K562 (cell line): ENCODE measurements at regions not wholly inside any gene's neighbourhood (a gene's known extent, or its start where the extent isn't known, plus 50 kb on each side); places are given as distances from the start of the nearest gene placed in this dataset.

Experiments used
- ATAC-seq: fragments of 200-7000 bp; cut with Tn5 transposase; 3 replicates; pipeline ENCODE4 v1.9.1; 2020; ENCODE audit warnings: moderate library complexity
- BruUV-seq: library from RNA; stranded (reverse); fragments of 400-500 nt; replicated peaks from 2 replicates; lab custom pipeline; 2021; lab: Mats Ljungman, UMichigan
- CTCF ChIA-PET: fragments of 300-600 bp; formaldehyde crosslinking; extraction: SDS; loops from one replicate; lab custom pipeline; 2021; ENCODE audit warnings: low intra/inter-chr PET ratio; lab: Yijun Ruan, JAX
- POLR2A ChIA-PET: fragments of 300-600, 350-650 bp; sonication (Branson Sonifier 250); formaldehyde crosslinking; extraction: SDS; loops from one replicate; lab custom pipeline; 2021; ENCODE audit warnings: antibody characterized with exemption, inconsistent platforms; lab: Yijun Ruan, JAX
- DNase-seq, 4 experiments: peaks; one replicate each; pipeline versions ENCODE4 v3.0.0 to v3.0.0-alpha.2; 2011 to 2018; ENCODE audit warnings: low spot score in 3 of 4, mixed read lengths in 3 of 4; ENCODE audit errors: extremely low read depth in 1 of 4
- FAIRE-seq: peaks from 2 replicates; lab custom pipeline; 2011; peaks lifted over from hg19 to GRCh38; lab: Jason Lieb, UNC
- H2AFZ ChIP-seq: 2 replicates; pipeline ENCODE4 v1.6.0; 2011; ENCODE audit warnings: low read depth, low read length, control low read depth, inconsistent platforms
- H3K27ac ChIP-seq: fragments of 200-600 bp; 3 replicates; pipeline ENCODE4 v1.8.0; 2011; ENCODE audit warnings: low read depth, mild to moderate bottlenecking, control low read depth, inconsistent platforms, low read length, moderate library complexity, mixed read lengths; ENCODE audit errors: extremely low read depth
- H3K27me3 ChIP-seq, 2 experiments: fragments of 300-600 bp in 1 of 2; 2 replicates in 1 of 2; 3 replicates in 1 of 2; pipeline versions ENCODE4 v1.6.0 to v1.8.0; 2011; ENCODE audit warnings: inconsistent platforms in 2 of 2, low read length in 2 of 2, mild to moderate bottlenecking in 1 of 2, mixed read lengths in 1 of 2, moderate library complexity in 1 of 2; ENCODE audit not compliant: control insufficient read depth in 2 of 2, insufficient read depth in 2 of 2
- H3K36me3 ChIP-seq: fragments of 300-600 bp; 3 replicates; pipeline ENCODE4 v1.8.0; 2011; ENCODE audit warnings: mild to moderate bottlenecking, low read length, inconsistent platforms; ENCODE audit not compliant: control insufficient read depth, insufficient read depth
- H3K4me1 ChIP-seq, 2 experiments: fragments of 200-600 bp in 1 of 2; replicated peaks in 1 of 2; 2 replicates in 1 of 2; 3 replicates in 1 of 2; pipeline versions ENCODE4 v1.5.1 to v1.8.0; 2011; ENCODE audit warnings: inconsistent platforms in 2 of 2, low read length in 2 of 2, mild to moderate bottlenecking in 1 of 2, mixed read lengths in 1 of 2, moderate library complexity in 1 of 2; ENCODE audit not compliant: control insufficient read depth in 2 of 2, insufficient read depth in 2 of 2
- H3K4me2 ChIP-seq: 2 replicates; pipeline ENCODE4 v1.6.1; 2011; ENCODE audit warnings: low read length, control low read depth, inconsistent platforms, mixed read lengths; ENCODE audit not compliant: insufficient read depth
- H3K4me3 ChIP-seq: fragments of 200-600 bp; sonication (generic), shearing (Covaris generic); 2 replicates; pipeline ENCODE4 v1.5.1; 2016; ENCODE audit warnings: control low read depth, inconsistent platforms
- H3K79me2 ChIP-seq: fragments of 200-600 bp; 3 replicates; pipeline ENCODE4 v1.8.0; 2011; ENCODE audit warnings: low read length, inconsistent platforms; ENCODE audit not compliant: control insufficient read depth, insufficient read depth
- H3K9ac ChIP-seq, 2 experiments: 2 replicates each; pipeline versions ENCODE4 v1.6.0 to v1.6.1; 2011; ENCODE audit warnings: low read depth in 2 of 2, low read length in 2 of 2, control low read depth in 1 of 2, inconsistent platforms in 1 of 2, mild to moderate bottlenecking in 1 of 2, mixed read lengths in 1 of 2; ENCODE audit not compliant: insufficient read depth in 1 of 2
- H3K9me1 ChIP-seq: one replicate; pipeline ENCODE4 v1.6.0; 2011; ENCODE audit warnings: inconsistent platforms, mild to moderate bottlenecking, low read length, moderate library complexity; ENCODE audit not compliant: control insufficient read depth, insufficient read depth
- H3K9me3 ChIP-seq: replicated peaks from 2 replicates; pipeline ENCODE4 v1.5.1; 2011; ENCODE audit warnings: low read depth, low read length, inconsistent platforms; ENCODE audit not compliant: control insufficient read depth, insufficient read depth
- H4K20me1 ChIP-seq: replicated peaks from 2 replicates; pipeline ENCODE4 v1.6.1; 2011; ENCODE audit warnings: low read length, inconsistent platforms, mixed read lengths; ENCODE audit not compliant: control insufficient read depth, insufficient read depth
- ARID3B ChIP-seq: fragments of 250-450 bp; sonication (Bioruptor Pico); IDR thresholded peaks from 2 replicates; pipeline ENCODE4 v1.4.0; 2020; ENCODE audit warnings: borderline replicate concordance
- CSDE1 ChIP-seq, 2 experiments: fragments of 450-650 bp; IDR thresholded peaks; 2 replicates each; pipeline ENCODE4 v1.6.1; 2016; ENCODE audit warnings: mild to moderate bottlenecking in 1 of 2
- HNRNPUL1 ChIP-seq: fragments of 200-400 bp; formaldehyde crosslinking; IDR thresholded peaks from 2 replicates; pipeline ENCODE4 v1.6.1; 2017; ENCODE audit warnings: low read length
- MTA2 ChIP-seq: fragments of 450-650 bp; IDR thresholded peaks from 2 replicates; pipeline ENCODE4 v1.6.1; 2016; ENCODE audit warnings: low read depth
- UBTF ChIP-seq, 2 experiments: IDR thresholded peaks; 2 replicates each; pipeline ENCODE4 v1.6.1; 2012; ENCODE audit warnings: improper control_type of control experiment in 2 of 2, low read depth in 2 of 2, low read length in 2 of 2, borderline replicate concordance in 1 of 2
- ZNF165 ChIP-seq: fragments of 250-450 bp; sonication (Bioruptor Pico); IDR thresholded peaks from 2 replicates; pipeline ENCODE4 v1.4.0; 2020; ENCODE audit warnings: borderline replicate concordance
- ZNF431 ChIP-seq: sonication (generic); formaldehyde crosslinking; IDR thresholded peaks from 2 replicates; pipeline ENCODE4 v1.8.0; 2022; ENCODE audit warnings: mild to moderate bottlenecking, missing genetic modification reagents
- ZNF445 ChIP-seq: fragments of 250-450 bp; sonication (Bioruptor Pico); IDR thresholded peaks from 2 replicates; pipeline ENCODE4 v1.4.0; 2020; ENCODE audit warnings: low read depth, mild to moderate bottlenecking, moderate library complexity
- WGBS: fragments of 100-300 bp; shearing (Covaris generic); methylation state at CpG from one replicate; pipeline ENCODE4 v1.1.6; 2016; ENCODE audit warnings: low coverage, mixed read lengths; ENCODE audit not compliant: insufficient coverage; ENCODE audit errors: missing lambda C conversion rate; 5-methylcytosine and 5-hydroxymethylcytosine counted together
- in situ Hi-C: fragments of 300-500 bp; cut with MboI; formaldehyde crosslinking; loops from 4 replicates; pipeline ENCODE4 v1.15.0; 2018; ENCODE audit warnings: inconsistent platforms, mixed read lengths
- intact Hi-C: fragments of 100-400 bp; cut with micrococcal nuclease; formaldehyde crosslinking; loops from 2 replicates; pipeline ENCODE4 v1.14.2; 2022
- TF ChIP-seq, protein P1 (sequence below): fragments of 450-650 bp; formaldehyde crosslinking; IDR thresholded peaks from 2 replicates; pipeline ENCODE4 v1.4.0; 2020; ENCODE audit warnings: mild to moderate bottlenecking, moderate library complexity
- TF ChIP-seq, protein P2 (sequence below): sonication (generic); formaldehyde crosslinking; IDR thresholded peaks from 2 replicates; pipeline ENCODE4 v1.8.0; 2022; ENCODE audit warnings: missing genetic modification reagents, mild to moderate bottlenecking, borderline replicate concordance
- TF ChIP-seq, protein P3 (sequence below): fragments of 450-650 bp; formaldehyde crosslinking; IDR thresholded peaks from 2 replicates; pipeline ENCODE4 v1.4.0; 2022; ENCODE audit warnings: missing genetic modification characterization

DNA sequence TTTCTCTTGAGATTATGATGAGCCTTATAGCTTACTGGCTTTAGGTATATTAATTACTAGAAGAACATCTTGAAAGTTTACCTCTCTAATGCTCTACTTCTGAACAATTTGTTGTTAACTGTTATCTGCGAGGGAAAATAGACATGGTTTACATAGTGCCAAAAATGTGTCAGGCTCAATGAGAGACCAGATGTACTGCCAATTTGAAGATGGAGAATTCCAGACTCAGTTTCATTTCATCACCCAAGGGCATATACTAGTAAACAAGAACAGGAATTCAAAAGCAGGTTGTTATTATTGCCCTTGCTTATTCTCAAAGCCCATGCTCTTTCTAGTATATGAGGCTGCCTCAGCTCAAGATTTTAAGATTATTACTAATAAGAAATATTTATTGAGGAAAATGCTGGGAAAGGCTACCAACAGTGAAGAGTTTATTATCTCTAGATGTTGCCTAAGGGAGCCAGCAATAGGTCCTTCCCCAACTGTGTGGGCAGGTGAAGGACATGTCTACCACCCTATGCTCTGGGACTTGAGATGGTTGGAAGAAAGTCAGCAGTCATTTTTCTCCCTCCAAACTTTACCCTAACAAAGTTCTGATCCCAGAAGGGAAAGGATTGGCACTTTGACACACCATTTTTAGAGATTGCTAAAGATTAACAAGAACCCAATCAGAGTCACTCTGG, 792.7 kb downstream of the METTL4 start (continued):
- no peak for TF ChIP-seq HNRNPUL1
- TF ChIP-seq, protein P1, sequence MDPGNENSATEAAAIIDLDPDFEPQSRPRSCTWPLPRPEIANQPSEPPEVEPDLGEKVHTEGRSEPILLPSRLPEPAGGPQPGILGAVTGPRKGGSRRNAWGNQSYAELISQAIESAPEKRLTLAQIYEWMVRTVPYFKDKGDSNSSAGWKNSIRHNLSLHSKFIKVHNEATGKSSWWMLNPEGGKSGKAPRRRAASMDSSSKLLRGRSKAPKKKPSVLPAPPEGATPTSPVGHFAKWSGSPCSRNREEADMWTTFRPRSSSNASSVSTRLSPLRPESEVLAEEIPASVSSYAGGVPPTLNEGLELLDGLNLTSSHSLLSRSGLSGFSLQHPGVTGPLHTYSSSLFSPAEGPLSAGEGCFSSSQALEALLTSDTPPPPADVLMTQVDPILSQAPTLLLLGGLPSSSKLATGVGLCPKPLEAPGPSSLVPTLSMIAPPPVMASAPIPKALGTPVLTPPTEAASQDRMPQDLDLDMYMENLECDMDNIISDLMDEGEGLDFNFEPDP (CRISPR knock-in tag) = no peak
- TF ChIP-seq, all 486 proteins: peak for 0

GRCh38 chr18:1779587-1779986, 791.7 kb downstream of the METTL4 start:
- ChIA-PET CTCF (no interaction called here), POLR2A (interaction anchor here (0.5 kb wide), 1 partner anchor 8 kb away, joined by 4 read pairs; no protein-coding TSS in a partner anchor)
- intact Hi-C loops = no loop called here
- H3K79me2 ChIP-seq = no peaks in the 10 kb centered on the region
- H3K4me3 ChIP-seq = no peak overlapping the region
- no peak overlapping the region for H3K9ac ChIP-seq
- no TSS peak for BruUV-seq
- ATAC-seq (no peak), FAIRE-seq (no peak), DNase-seq (no peak)
- no peaks in the 10 kb centered on the region for H3K4me1 ChIP-seq
- no peaks in the 10 kb centered on the region for H3K9me1 ChIP-seq
- H3K36me3 ChIP-seq = no peaks in the 10 kb centered on the region
- 2% methylated on average over 3 of the region's 3 CpGs for WGBS
- no peaks in the 10 kb centered on the region for H3K9me3 ChIP-seq
- H3K4me2 ChIP-seq = no peak overlapping the region
- H3K27ac ChIP-seq = no peak overlapping the region
- H2AFZ ChIP-seq = no peak overlapping the region
- in situ Hi-C loops = no loop called here
- H3K27me3 ChIP-seq = no peaks in the 10 kb centered on the region
- no peaks in the 10 kb centered on the region for H4K20me1 ChIP-seq
- TF ChIP-seq CSDE1 (IDR thresholded peaks at IDR 0.05) (no peak), ARID3B (CRISPR knock-in tag) (no peak), MTA2 (no peak), ZNF431 (CRISPR knock-in tag) (no peak), ZNF165 (no peak), UBTF (IDR thresholded peaks at IDR 0.05; ENCODE audit: borderline replicate concordance in 1 of 2, low read depth in 2 of 2, low read length in 2 of 2) (no peak), ZNF445 (CRISPR knock-in tag) (no peak)
- TF ChIP-seq, protein P2, sequence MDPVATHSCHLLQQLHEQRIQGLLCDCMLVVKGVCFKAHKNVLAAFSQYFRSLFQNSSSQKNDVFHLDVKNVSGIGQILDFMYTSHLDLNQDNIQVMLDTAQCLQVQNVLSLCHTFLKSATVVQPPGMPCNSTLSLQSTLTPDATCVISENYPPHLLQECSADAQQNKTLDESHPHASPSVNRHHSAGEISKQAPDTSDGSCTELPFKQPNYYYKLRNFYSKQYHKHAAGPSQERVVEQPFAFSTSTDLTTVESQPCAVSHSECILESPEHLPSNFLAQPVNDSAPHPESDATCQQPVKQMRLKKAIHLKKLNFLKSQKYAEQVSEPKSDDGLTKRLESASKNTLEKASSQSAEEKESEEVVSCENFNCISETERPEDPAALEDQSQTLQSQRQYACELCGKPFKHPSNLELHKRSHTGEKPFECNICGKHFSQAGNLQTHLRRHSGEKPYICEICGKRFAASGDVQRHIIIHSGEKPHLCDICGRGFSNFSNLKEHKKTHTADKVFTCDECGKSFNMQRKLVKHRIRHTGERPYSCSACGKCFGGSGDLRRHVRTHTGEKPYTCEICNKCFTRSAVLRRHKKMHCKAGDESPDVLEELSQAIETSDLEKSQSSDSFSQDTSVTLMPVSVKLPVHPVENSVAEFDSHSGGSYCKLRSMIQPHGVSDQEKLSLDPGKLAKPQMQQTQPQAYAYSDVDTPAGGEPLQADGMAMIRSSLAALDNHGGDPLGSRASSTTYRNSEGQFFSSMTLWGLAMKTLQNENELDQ (CRISPR knock-in tag) = no peak
- TF ChIP-seq, protein P3, sequence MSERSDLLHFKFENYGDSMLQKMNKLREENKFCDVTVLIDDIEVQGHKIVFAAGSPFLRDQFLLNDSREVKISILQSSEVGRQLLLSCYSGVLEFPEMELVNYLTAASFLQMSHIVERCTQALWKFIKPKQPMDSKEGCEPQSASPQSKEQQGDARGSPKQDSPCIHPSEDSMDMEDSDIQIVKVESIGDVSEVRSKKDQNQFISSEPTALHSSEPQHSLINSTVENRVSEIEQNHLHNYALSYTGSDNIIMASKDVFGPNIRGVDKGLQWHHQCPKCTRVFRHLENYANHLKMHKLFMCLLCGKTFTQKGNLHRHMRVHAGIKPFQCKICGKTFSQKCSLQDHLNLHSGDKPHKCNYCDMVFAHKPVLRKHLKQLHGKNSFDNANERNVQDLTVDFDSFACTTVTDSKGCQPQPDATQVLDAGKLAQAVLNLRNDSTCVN (CRISPR knock-in tag) = no peak
